Hematopoietic multipotent progenitor cell treated with erythropoietin and hydrocortisone succinate and interleukin-3 and kit ligand, for 15 days (in vitro differentiated cells): ENCODE measurements at regions not wholly inside any gene's neighbourhood (a gene's known extent, or its start where the extent isn't known, plus 50 kb on each side); places are given as distances from the start of the nearest gene placed in this dataset.
"Not testable (repeated sequence)": the region's sequence is repeated elsewhere in the genome, so short reads cannot be mapped to it uniquely, and the experiment has no call there.

Source experiments
- DNase-seq: peaks from one replicate; pipeline ENCODE4 v3.0.0-alpha.2; 2015; ENCODE audit warnings: low spot score

GRCh38 chr6:51153109-51153508 lies 334.4 kb downstream of the TFAP2B start:
- no peak for DNase-seq

- not testable (repeated sequence) for DNase-seq
These were observed 336.3 kb downstream of the TFAP2B start for GRCh38 chr6:51154925-51155324.

GRCh38 chr6:51159260-51159659 lies 340.6 kb downstream of the TFAP2B start:
- not testable (repeated sequence) for DNase-seq

GRCh38 chr6:51161752-51162151 lies 343.1 kb downstream of the TFAP2B start:
- DNase-seq, result no peak

- DNase-seq, result no peak
These were observed 345.3 kb downstream of the TFAP2B start for GRCh38 chr6:51163843-51164529.

GRCh38 chr6:51166914-51167313 lies 348.2 kb downstream of the TFAP2B start:
- DNase-seq, result no peak

GRCh38 chr6:51167468-51167867 lies 348.8 kb downstream of the TFAP2B start:
- no peak for DNase-seq

GRCh38 chr6:51182827-51183226 lies 364.2 kb downstream of the TFAP2B start:
- DNase-seq, result no peak

GRCh38 chr6:51184046-51184445 lies 365.4 kb downstream of the TFAP2B start:
- DNase-seq, result no peak

- DNase-seq, result not testable (repeated sequence)
These were observed 374.5 kb downstream of the TFAP2B start for GRCh38 chr6:51193163-51193562.

- DNase-seq, result no peak
These were observed 380.5 kb downstream of the TFAP2B start for GRCh38 chr6:51199105-51199552.

GRCh38 chr6:51199733-51200260 lies 381.1 kb downstream of the TFAP2B start:
- DNase-seq, result no peak

- DNase-seq, result no peak
These were observed 382.0 kb downstream of the TFAP2B start for GRCh38 chr6:51200676-51201075.

GRCh38 chr6:51202653-51203052 lies 384.0 kb downstream of the TFAP2B start:
- DNase-seq, result not testable (repeated sequence)

- no peak for DNase-seq
These were observed 384.8 kb downstream of the TFAP2B start for GRCh38 chr6:51203504-51203903.

- not testable (repeated sequence) for DNase-seq
These were observed 388.0 kb downstream of the TFAP2B start for GRCh38 chr6:51206686-51207085.

- no peak for DNase-seq
These were observed 391.0 kb downstream of the TFAP2B start for GRCh38 chr6:51209651-51210050.

GRCh38 chr6:51213811-51214210 lies 395.1 kb downstream of the TFAP2B start:
- DNase-seq, result no peak

GRCh38 chr6:51214442-51214841 lies 395.8 kb downstream of the TFAP2B start:
- DNase-seq, result no peak

GRCh38 chr6:51218181-51218580 lies 399.5 kb downstream of the TFAP2B start:
- no peak for DNase-seq

- not testable (repeated sequence) for DNase-seq
These were observed 406.0 kb downstream of the TFAP2B start for GRCh38 chr6:51224580-51225240.

GRCh38 chr6:51241376-51241775 lies 422.7 kb downstream of the TFAP2B start:
- no peak for DNase-seq

GRCh38 chr6:51249798-51250197 lies 431.1 kb downstream of the TFAP2B start:
- DNase-seq, result no peak
